OCI-LY3 (cell line): ENCODE measurements at regions not wholly inside any gene's neighbourhood (a gene's known extent, or its start where the extent isn't known, plus 50 kb on each side); places are given as distances from the start of the nearest gene placed in this dataset.

Experiments used
- CTCF ChIP-seq: fragments of 200-600, 300-600 bp; sonication (generic); IDR thresholded peaks from 2 replicates; pipeline ENCODE4 v1.5.1; 2014; ENCODE audit warnings: antibody characterized with exemption, low read length, low read depth
- EZH2phosphoT487 ChIP-seq: fragments of 200-600 bp; shearing (Covaris generic); IDR thresholded peaks from 2 replicates; pipeline ENCODE4 v1.6.1; 2018; ENCODE audit warnings: antibody characterized with exemption, mixed run types, low read depth

- TF ChIP-seq CTCF, result no peak
- TF ChIP-seq EZH2phosphoT487, result no peak
Measured at GRCh38 chr3:64460877-64461276, 226.9 kb downstream of the ADAMTS9 start.
